SK-N-SH (cell line): ENCODE measurements at regions not wholly inside any gene's neighbourhood (a gene's known extent, or its start where the extent isn't known, plus 50 kb on each side); places are given as distances from the start of the nearest gene placed in this dataset.

Experiments used
- CTCF ChIP-seq: fragments of 200-600 bp; sonication (generic); IDR thresholded peaks from 2 replicates; pipeline ENCODE4 v1.6.1; 2017; ENCODE audit warnings: antibody characterized with exemption, mild to moderate bottlenecking, moderate library complexity
- JUND ChIP-seq: IDR thresholded peaks from 2 replicates; pipeline ENCODE4 v1.4.0; 2012
- POLR2AphosphoS5 ChIP-seq: IDR thresholded peaks from 2 replicates; pipeline ENCODE4 v1.6.1; 2012; ENCODE audit warnings: low read depth, low read length
- RAD21 ChIP-seq: IDR thresholded peaks from 2 replicates; pipeline ENCODE4 v1.6.1; 2012; ENCODE audit warnings: mild to moderate bottlenecking, low read length

GRCh38 chr11:122331079-122331478 lies 215.1 kb upstream of the BLID start:
- TF ChIP-seq POLR2AphosphoS5, result no peak
- TF ChIP-seq CTCF, result no peak
- no peak for TF ChIP-seq JUND
- TF ChIP-seq RAD21, result no peak
